Loucy (cell line): ENCODE measurements at regions not wholly inside any gene's neighbourhood (a gene's known extent, or its start where the extent isn't known, plus 50 kb on each side); places are given as distances from the start of the nearest gene placed in this dataset.

Experiments used
- H2AFZ ChIP-seq: fragments of 200-600 bp; sonication (generic); 2 replicates; pipeline ENCODE4 v1.6.0; 2016; ENCODE audit warnings: antibody characterized with exemption, mild to moderate bottlenecking, low read length, moderate library complexity
- H3F3A ChIP-seq: fragments of 200-600 bp; 2 replicates; pipeline ENCODE4 v1.6.0; 2016; ENCODE audit warnings: antibody characterized with exemption, low read depth, mild to moderate bottlenecking
- H3K27me3 ChIP-seq: fragments of 200-600 bp; sonication (generic); 2 replicates; pipeline ENCODE4 v1.6.1; 2014; ENCODE audit warnings: low read length, mild to moderate bottlenecking; ENCODE audit not compliant: insufficient read depth, poor library complexity, severe bottlenecking
- H3K36me3 ChIP-seq: fragments of 200-600 bp; sonication (generic); 2 replicates; pipeline ENCODE4 v1.6.1; 2016; ENCODE audit warnings: low read length; ENCODE audit not compliant: insufficient read depth
- H3K4me1 ChIP-seq: fragments of 200-600 bp; sonication (generic); 2 replicates; pipeline ENCODE4 v1.5.1; 2014; ENCODE audit warnings: low read length, mild to moderate bottlenecking; ENCODE audit not compliant: insufficient read depth, poor library complexity, severe bottlenecking
- H3K4me2 ChIP-seq: fragments of 200-600 bp; sonication (generic); 2 replicates; pipeline ENCODE4 v1.6.0; 2014; ENCODE audit warnings: antibody characterized with exemption, low read length, low read depth, mild to moderate bottlenecking; ENCODE audit not compliant: poor library complexity, severe bottlenecking
- H3K4me3 ChIP-seq: fragments of 200-600 bp; sonication (generic); 2 replicates; pipeline ENCODE4 v1.5.1; 2014; ENCODE audit warnings: low read length, mild to moderate bottlenecking, mixed read lengths; ENCODE audit not compliant: poor library complexity, severe bottlenecking
- H3K79me2 ChIP-seq: fragments of 200-600 bp; sonication (generic); 2 replicates; pipeline ENCODE4 v1.6.1; 2014; ENCODE audit warnings: low read length; ENCODE audit not compliant: insufficient read depth
- H3K9ac ChIP-seq: fragments of 200-600 bp; sonication (generic); 2 replicates; pipeline ENCODE4 v1.6.0; 2014; ENCODE audit warnings: mild to moderate bottlenecking, low read depth, low read length, moderate library complexity; ENCODE audit not compliant: poor library complexity, severe bottlenecking
- H3K9me2 ChIP-seq: fragments of 200-600 bp; sonication (generic); replicated peaks from 2 replicates; pipeline ENCODE4 v1.6.1; 2016; ENCODE audit warnings: low read depth, low read length, mixed read lengths
- H3K9me3 ChIP-seq: fragments of 200-600 bp; sonication (generic); 2 replicates; pipeline ENCODE4 v1.6.1; 2014; ENCODE audit warnings: mild to moderate bottlenecking, antibody characterized with exemption, low read length, low read depth; ENCODE audit not compliant: insufficient read depth
- H4K20me1 ChIP-seq: fragments of 200-600 bp; sonication (generic); 2 replicates; pipeline ENCODE4 v1.6.0; 2014; ENCODE audit warnings: antibody characterized with exemption, low read length, mild to moderate bottlenecking; ENCODE audit not compliant: insufficient read depth, poor library complexity, severe bottlenecking
- EZH2phosphoT487 ChIP-seq: fragments of 200-600 bp; IDR thresholded peaks from 2 replicates; pipeline ENCODE4 v1.6.1; 2018; ENCODE audit warnings: antibody characterized with exemption, mild to moderate bottlenecking, moderate library complexity, borderline replicate concordance
- TF ChIP-seq, protein P1 (sequence below): fragments of 200-600 bp; sonication (generic); conservative IDR thresholded peaks from 2 replicates; pipeline ENCODE4 v1.5.1; 2014; ENCODE audit warnings: mild to moderate bottlenecking, antibody characterized with exemption, low read length

DNA sequence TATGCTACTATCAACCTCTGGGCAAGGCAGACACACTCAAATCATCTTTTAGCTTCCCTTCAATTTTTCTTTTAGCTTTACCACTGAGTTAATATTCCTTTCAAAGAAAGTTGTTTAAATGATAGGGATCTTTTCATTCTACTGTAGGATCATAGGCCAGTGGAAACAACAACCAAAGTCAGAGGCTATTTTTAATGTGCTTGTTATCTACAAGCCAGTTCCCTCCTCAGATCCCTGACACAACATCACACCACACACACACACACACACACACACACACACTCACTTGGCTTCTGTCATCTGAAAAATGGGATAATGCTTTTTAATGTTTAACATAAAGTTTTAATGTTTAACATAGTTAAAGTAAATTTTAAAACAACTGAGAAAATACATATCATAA, 106.7 kb upstream of the CAV2 start:
- H3K4me1 ChIP-seq: peaks cover 11% of the 10 kb centered on the region
- H3K36me3 ChIP-seq: no peaks in the 10 kb centered on the region
- no peaks in the 10 kb centered on the region for H3K79me2 ChIP-seq
- no peaks in the 10 kb centered on the region for H3K27me3 ChIP-seq
- H3K4me3 ChIP-seq: no peak overlapping the region
- H2AFZ ChIP-seq: 0 out of 2 replicates have a peak overlapping the region, but pooled peaks have one; percentile 48
- TF ChIP-seq EZH2phosphoT487: no peak
- TF ChIP-seq, protein P1, sequence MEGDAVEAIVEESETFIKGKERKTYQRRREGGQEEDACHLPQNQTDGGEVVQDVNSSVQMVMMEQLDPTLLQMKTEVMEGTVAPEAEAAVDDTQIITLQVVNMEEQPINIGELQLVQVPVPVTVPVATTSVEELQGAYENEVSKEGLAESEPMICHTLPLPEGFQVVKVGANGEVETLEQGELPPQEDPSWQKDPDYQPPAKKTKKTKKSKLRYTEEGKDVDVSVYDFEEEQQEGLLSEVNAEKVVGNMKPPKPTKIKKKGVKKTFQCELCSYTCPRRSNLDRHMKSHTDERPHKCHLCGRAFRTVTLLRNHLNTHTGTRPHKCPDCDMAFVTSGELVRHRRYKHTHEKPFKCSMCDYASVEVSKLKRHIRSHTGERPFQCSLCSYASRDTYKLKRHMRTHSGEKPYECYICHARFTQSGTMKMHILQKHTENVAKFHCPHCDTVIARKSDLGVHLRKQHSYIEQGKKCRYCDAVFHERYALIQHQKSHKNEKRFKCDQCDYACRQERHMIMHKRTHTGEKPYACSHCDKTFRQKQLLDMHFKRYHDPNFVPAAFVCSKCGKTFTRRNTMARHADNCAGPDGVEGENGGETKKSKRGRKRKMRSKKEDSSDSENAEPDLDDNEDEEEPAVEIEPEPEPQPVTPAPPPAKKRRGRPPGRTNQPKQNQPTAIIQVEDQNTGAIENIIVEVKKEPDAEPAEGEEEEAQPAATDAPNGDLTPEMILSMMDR: no peak
- no peaks in the 10 kb centered on the region for H3K9me2 ChIP-seq
- no peaks in the 10 kb centered on the region for H4K20me1 ChIP-seq
- no peaks in the 10 kb centered on the region for H3F3A ChIP-seq
- H3K9me3 ChIP-seq: no peaks in the 10 kb centered on the region; the same call in 1 of the 2 replicates
- H3K4me2 ChIP-seq: no peak overlapping the region
- no peak overlapping the region for H3K9ac ChIP-seq

- H3K9me3 ChIP-seq: peaks cover 3% of the 10 kb centered on the region; the same call in 1 of the 2 replicates
- H3K9me2 ChIP-seq: no peaks in the 10 kb centered on the region
- H3F3A ChIP-seq: no peaks in the 10 kb centered on the region
- H3K9ac ChIP-seq: no peak overlapping the region
- no peak overlapping the region for H2AFZ ChIP-seq
- no peaks in the 10 kb centered on the region for H3K27me3 ChIP-seq
- no peak overlapping the region for H3K4me2 ChIP-seq
- no peaks in the 10 kb centered on the region for H3K79me2 ChIP-seq
- H3K4me3 ChIP-seq: no peak overlapping the region
- peaks cover 11% of the 10 kb centered on the region for H3K4me1 ChIP-seq
- no peaks in the 10 kb centered on the region for H4K20me1 ChIP-seq
- no peak for TF ChIP-seq EZH2phosphoT487
- TF ChIP-seq, protein P1: no peak
- no peaks in the 10 kb centered on the region for H3K36me3 ChIP-seq
Measured at GRCh38 chr7:116393654-116394053, 105.9 kb upstream of the CAV2 start.

- Histone ChIP-seq H3F3A (no peaks in the 10 kb centered on the region), H3K4me2 (no peak overlapping the region), H3K4me1 (peaks cover 11% of the 10 kb centered on the region), H4K20me1 (no peaks in the 10 kb centered on the region), H3K36me3 (no peaks in the 10 kb centered on the region), H3K9ac (no peak overlapping the region), H3K27me3 (no peaks in the 10 kb centered on the region), H3K79me2 (no peaks in the 10 kb centered on the region), H3K9me3 (peaks cover 3% of the 10 kb centered on the region; the same call in 1 of the 2 replicates), H3K4me3 (no peak overlapping the region), H3K9me2 (no peaks in the 10 kb centered on the region), H2AFZ (no peak overlapping the region)
- no peak for TF ChIP-seq EZH2phosphoT487
- TF ChIP-seq, protein P1: no peak
Measured at GRCh38 chr7:116394106-116394505, 105.4 kb upstream of the CAV2 start.
